ENCODE measurements at regions not wholly inside any gene's neighbourhood (a gene's known extent, or its start where the extent isn't known, plus 50 kb on each side); places are given as distances from the start of the nearest gene placed in this dataset.

GRCh38 chr11:112367895-112368294 is 107.2 kb upstream of the PLET1 start:
- Mint-ChIP-seq H3K27me3 (no peaks in the 10 kb centered on the region), H3K36me3 (peaks cover 3 to 19% of the 10 kb centered on the region in 2 donors), H3K27ac (peak overlapping the region in 2 of 7 donors; percentile 17 to 36), H3K4me3 (no peak overlapping the region), H3K4me1 (peaks cover 0 to 5% (median 0%) of the 10 kb centered on the region in 4 donors), H3K9me3 (peaks cover 0 to 7% (median 2%) of the 10 kb centered on the region in 8 donors)
- DNase-seq, result no peak
- no peaks in the 10 kb centered on the region for H3K36me3 ChIP-seq (ENCODE audit: insufficient read depth, low read length)
- no peak overlapping the region for H3K27ac ChIP-seq (ENCODE audit: low read depth, low read length)
- ChIA-PET POLR2A (ENCODE audit: partially characterized antibody) (no interaction called here), CTCF (ENCODE audit: partially characterized antibody) (no interaction called here)
- no peaks in the 10 kb centered on the region for H3K27me3 ChIP-seq (ENCODE audit: insufficient read depth, low read length)
- H3K4me1 ChIP-seq (ENCODE audit: insufficient read depth, low read length), result no peaks in the 10 kb centered on the region
- intact Hi-C loops (cut with micrococcal nuclease), result no loop called here
- no peaks in the 10 kb centered on the region for H3K9me3 ChIP-seq (ENCODE audit: control insufficient read depth in 1 of 2, low read length in 2 of 2)
- no peak overlapping the region for H3K4me3 ChIP-seq (ENCODE audit: low read length in 2 of 2)

- Mint-ChIP-seq H3K36me3 (peaks cover 3 to 18% of the 10 kb centered on the region in 2 donors), H3K27ac (no peak overlapping the region), H3K4me3 (no peak overlapping the region), H3K27me3 (peaks cover 0 to 2% of the 10 kb centered on the region in 2 donors), H3K9me3 (peaks cover 0 to 11% (median 2%) of the 10 kb centered on the region in 8 donors), H3K4me1 (peaks cover 0 to 5% (median 0%) of the 10 kb centered on the region in 4 donors)
- Histone ChIP-seq H3K9me3 (ENCODE audit: control insufficient read depth in 1 of 2, low read length in 2 of 2) (no peaks in the 10 kb centered on the region), H3K27ac (ENCODE audit: low read depth, low read length) (no peak overlapping the region), H3K27me3 (ENCODE audit: insufficient read depth, low read length) (no peaks in the 10 kb centered on the region), H3K4me3 (ENCODE audit: low read length in 2 of 2) (no peak overlapping the region), H3K36me3 (ENCODE audit: insufficient read depth, low read length) (no peaks in the 10 kb centered on the region), H3K4me1 (ENCODE audit: insufficient read depth, low read length) (no peaks in the 10 kb centered on the region)
- intact Hi-C loops (cut with micrococcal nuclease), result no loop called here
- ChIA-PET POLR2A (ENCODE audit: partially characterized antibody) (no interaction called here), CTCF (ENCODE audit: partially characterized antibody) (no interaction called here)
- no peak for DNase-seq
Measured at GRCh38 chr11:112368381-112368780, 107.7 kb upstream of the PLET1 start.

- H3K4me3 ChIP-seq (ENCODE audit: low read length in 2 of 2), result no peak overlapping the region
- H3K27ac ChIP-seq (ENCODE audit: low read depth, low read length), result no peak overlapping the region
- no peaks in the 10 kb centered on the region for H3K9me3 ChIP-seq (ENCODE audit: control insufficient read depth in 1 of 2, low read length in 2 of 2)
- H3K27me3 Mint-ChIP-seq, result peaks cover 0 to 2% of the 10 kb centered on the region in 2 donors
- POLR2A ChIA-PET (ENCODE audit: partially characterized antibody), result no interaction called here
- no peak for DNase-seq
- peaks cover 0 to 11% (median 2%) of the 10 kb centered on the region in 8 donors for H3K9me3 Mint-ChIP-seq
- intact Hi-C loops (cut with micrococcal nuclease), result no loop called here
- no peaks in the 10 kb centered on the region for H3K36me3 ChIP-seq (ENCODE audit: insufficient read depth, low read length)
- H3K4me1 ChIP-seq (ENCODE audit: insufficient read depth, low read length), result no peaks in the 10 kb centered on the region
- H3K4me3 Mint-ChIP-seq, result no peak overlapping the region
- no peaks in the 10 kb centered on the region for H3K27me3 ChIP-seq (ENCODE audit: insufficient read depth, low read length)
- CTCF ChIA-PET (ENCODE audit: partially characterized antibody), result no interaction called here
- peak overlapping the region in 2 of 7 donors; percentile 7 to 15 for H3K27ac Mint-ChIP-seq
- peaks cover 0 to 16% of the 10 kb centered on the region in 2 donors for H3K36me3 Mint-ChIP-seq
- H3K4me1 Mint-ChIP-seq, result peaks cover 0 to 5% (median 0%) of the 10 kb centered on the region in 4 donors
Measured at GRCh38 chr11:112369374-112369773, 108.7 kb upstream of the PLET1 start.

- no peaks in the 10 kb centered on the region for H3K9me3 ChIP-seq (ENCODE audit: control insufficient read depth in 1 of 2, low read length in 2 of 2)
- ChIA-PET POLR2A (ENCODE audit: partially characterized antibody) (no interaction called here), CTCF (ENCODE audit: partially characterized antibody) (no interaction called here)
- H3K27me3 ChIP-seq (ENCODE audit: insufficient read depth, low read length), result no peaks in the 10 kb centered on the region
- H3K36me3 ChIP-seq (ENCODE audit: insufficient read depth, low read length), result no peaks in the 10 kb centered on the region
- peaks cover 0 to 16% of the 10 kb centered on the region in 2 donors for H3K36me3 Mint-ChIP-seq
- peaks cover 0 to 11% (median 2%) of the 10 kb centered on the region in 8 donors for H3K9me3 Mint-ChIP-seq
- H3K4me3 ChIP-seq (ENCODE audit: low read length in 2 of 2), result no peak overlapping the region
- peak overlapping the region in 2 of 7 donors; percentile 9 to 51 for H3K27ac Mint-ChIP-seq
- H3K4me1 Mint-ChIP-seq, result peaks cover 0 to 5% (median 0%) of the 10 kb centered on the region in 4 donors
- H3K4me3 Mint-ChIP-seq, result no peak overlapping the region
- H3K4me1 ChIP-seq (ENCODE audit: insufficient read depth, low read length), result no peaks in the 10 kb centered on the region
- H3K27me3 Mint-ChIP-seq, result peaks cover 0 to 2% of the 10 kb centered on the region in 2 donors
- no peak for DNase-seq
- no peak overlapping the region for H3K27ac ChIP-seq (ENCODE audit: low read depth, low read length)
- intact Hi-C loops (cut with micrococcal nuclease), result no loop called here
Measured at GRCh38 chr11:112369916-112370315, 109.3 kb upstream of the PLET1 start.

- ChIA-PET POLR2A (ENCODE audit: partially characterized antibody) (no interaction called here), CTCF (ENCODE audit: partially characterized antibody) (interaction anchor here (0.6 to 1.2 kb wide), 2 partner anchors 13 to 214 kb away, joined by 3 read pairs; no protein-coding TSS in a partner anchor)
- no peaks in the 10 kb centered on the region for H3K36me3 ChIP-seq (ENCODE audit: insufficient read depth, low read length)
- Mint-ChIP-seq H3K9me3 (peaks cover 0 to 11% (median 2%) of the 10 kb centered on the region in 8 donors), H3K27ac (no peak overlapping the region), H3K4me1 (peaks cover 0 to 5% (median 0%) of the 10 kb centered on the region in 4 donors), H3K27me3 (peaks cover 0 to 2% of the 10 kb centered on the region in 2 donors), H3K4me3 (no peak overlapping the region), H3K36me3 (no peaks in the 10 kb centered on the region)
- intact Hi-C loops (cut with micrococcal nuclease), result no loop called here
- no peaks in the 10 kb centered on the region for H3K4me1 ChIP-seq (ENCODE audit: insufficient read depth, low read length)
- no peak overlapping the region for H3K4me3 ChIP-seq (ENCODE audit: low read length in 2 of 2)
- H3K27ac ChIP-seq (ENCODE audit: low read depth, low read length), result no peak overlapping the region
- H3K27me3 ChIP-seq (ENCODE audit: insufficient read depth, low read length), result no peaks in the 10 kb centered on the region
- no peak for DNase-seq
- no peaks in the 10 kb centered on the region for H3K9me3 ChIP-seq (ENCODE audit: control insufficient read depth in 1 of 2, low read length in 2 of 2)
Measured at GRCh38 chr11:112374486-112375140, 114.0 kb upstream of the PLET1 start.

- Mint-ChIP-seq H3K4me3 (no peak overlapping the region), H3K27me3 (peaks cover 0 to 2% of the 10 kb centered on the region in 2 donors), H3K9me3 (peaks cover 0 to 3% (median 0%) of the 10 kb centered on the region in 8 donors), H3K36me3 (no peaks in the 10 kb centered on the region), H3K27ac (no peak overlapping the region), H3K4me1 (no peaks in the 10 kb centered on the region)
- H3K4me3 ChIP-seq (ENCODE audit: low read length in 2 of 2), result no peak overlapping the region
- no peaks in the 10 kb centered on the region for H3K4me1 ChIP-seq (ENCODE audit: insufficient read depth, low read length)
- ChIA-PET POLR2A (ENCODE audit: partially characterized antibody) (no interaction called here), CTCF (ENCODE audit: partially characterized antibody) (no interaction called here)
- intact Hi-C loops (cut with micrococcal nuclease), result no loop called here
- H3K36me3 ChIP-seq (ENCODE audit: insufficient read depth, low read length), result no peaks in the 10 kb centered on the region
- H3K27me3 ChIP-seq (ENCODE audit: insufficient read depth, low read length), result no peaks in the 10 kb centered on the region
- H3K9me3 ChIP-seq (ENCODE audit: control insufficient read depth in 1 of 2, low read length in 2 of 2), result no peaks in the 10 kb centered on the region
- H3K27ac ChIP-seq (ENCODE audit: low read depth, low read length), result no peak overlapping the region
- no peak for DNase-seq
Measured at GRCh38 chr11:112377946-112378345, 117.3 kb upstream of the PLET1 start.

GRCh38 chr11:112380464-112380863 is 119.8 kb upstream of the PLET1 start:
- Histone ChIP-seq H3K4me3 (ENCODE audit: low read length in 2 of 2) (no peak overlapping the region), H3K36me3 (ENCODE audit: insufficient read depth, low read length) (no peaks in the 10 kb centered on the region), H3K4me1 (ENCODE audit: insufficient read depth, low read length) (no peaks in the 10 kb centered on the region), H3K27me3 (ENCODE audit: insufficient read depth, low read length) (no peaks in the 10 kb centered on the region), H3K9me3 (ENCODE audit: control insufficient read depth in 1 of 2, low read length in 2 of 2) (no peaks in the 10 kb centered on the region), H3K27ac (ENCODE audit: low read depth, low read length) (no peak overlapping the region)
- Mint-ChIP-seq H3K9me3 (peaks cover 0 to 2% (median 0%) of the 10 kb centered on the region in 8 donors), H3K4me1 (no peaks in the 10 kb centered on the region), H3K36me3 (no peaks in the 10 kb centered on the region), H3K27me3 (no peaks in the 10 kb centered on the region), H3K4me3 (no peak overlapping the region), H3K27ac (no peak overlapping the region)
- ChIA-PET CTCF (ENCODE audit: partially characterized antibody) (no interaction called here), POLR2A (ENCODE audit: partially characterized antibody) (no interaction called here)
- intact Hi-C loops (cut with micrococcal nuclease), result no loop called here
- no peak for DNase-seq
